H1 (cell line): ENCODE measurements at regions not wholly inside any gene's neighbourhood (a gene's known extent, or its start where the extent isn't known, plus 50 kb on each side); places are given as distances from the start of the nearest gene placed in this dataset.

Experiments
- CTBP2 ChIP-seq: IDR thresholded peaks from 2 replicates; pipeline ENCODE4 v1.7.0; 2011; ENCODE audit warnings: borderline replicate concordance, mild to moderate bottlenecking, moderate library complexity, mixed read lengths, low read length; ENCODE audit not compliant: insufficient read depth, insufficient read length
- MAFK ChIP-seq: IDR thresholded peaks from 2 replicates; pipeline ENCODE4 v1.6.1; 2012; ENCODE audit warnings: low read depth, mild to moderate bottlenecking, improper control_type of control experiment, low read length
- NANOG ChIP-seq: IDR thresholded peaks from 2 replicates; pipeline ENCODE4 v1.6.1; 2011; ENCODE audit warnings: low read length, low read depth, mild to moderate bottlenecking, inconsistent platforms; ENCODE audit not compliant: insufficient read depth, poor library complexity, severe bottlenecking
- NRF1 ChIP-seq: IDR thresholded peaks from 2 replicates; pipeline ENCODE4 v1.6.1; 2011; ENCODE audit warnings: mild to moderate bottlenecking, low read depth, low read length, improper control_type of control experiment
- POLR2A ChIP-seq, 2 experiments: IDR thresholded peaks; 1 replicate in 1 of 2; 2 replicates in 1 of 2; pipeline ENCODE4 v1.6.1; 2011; ENCODE audit warnings: low read depth in 2 of 2, low read length in 2 of 2, mild to moderate bottlenecking in 2 of 2; ENCODE audit errors: control extremely low read depth in 1 of 2
- SUZ12 ChIP-seq: fragments of 200-600 bp; sonication (generic); IDR thresholded peaks from 2 replicates; pipeline ENCODE4 v1.6.1; 2012; ENCODE audit warnings: mild to moderate bottlenecking, inconsistent platforms, low read length, moderate library complexity, mixed read lengths

- no peak for TF ChIP-seq CTBP2
- no peak for TF ChIP-seq MAFK
- no peak for TF ChIP-seq SUZ12
- TF ChIP-seq NANOG: no peak
- TF ChIP-seq NRF1: no peak
- no peak for TF ChIP-seq POLR2A (IDR thresholded peaks at IDR 0.05; ENCODE audit: control extremely low read depth in 1 of 2, low read depth in 2 of 2, low read length in 2 of 2)
Measured at GRCh38 chr1:4591926-4592325, 62.5 kb upstream of the AJAP1 start (continued).
